Activated CD8-positive, alpha-beta T cell treated with anti-CD3 and anti-CD28 coated beads for 36 hours (primary cell): ENCODE measurements at regions not wholly inside any gene's neighbourhood (a gene's known extent, or its start where the extent isn't known, plus 50 kb on each side); places are given as distances from the start of the nearest gene placed in this dataset.

Source experiments
- ATAC-seq: fragments of 200-7000 bp; cut with Tn5 transposase; one replicate; pipeline ENCODE4 v1.10.0; 2021; ENCODE audit warnings: mild to moderate bottlenecking, moderate library complexity
- CTCF ChIA-PET: fragments of 350-600 bp; sonication (Branson Sonifier 250); formaldehyde crosslinking; loops from one replicate; lab custom pipeline; 2021; ENCODE audit warnings: antibody characterized with exemption; lab: Charles Lee
- POLR2A ChIA-PET: fragments of 350-600 bp; sonication (Branson Sonifier 250); formaldehyde crosslinking; loops from one replicate; lab custom pipeline; 2021; ENCODE audit warnings: antibody characterized with exemption; lab: Charles Lee
- DNase-seq: peaks from one replicate; pipeline ENCODE4 v3.0.0-alpha.2; 2020
- H3K27ac Mint-ChIP-seq: one replicate; pipeline ENCODE4 v1.8.0; 2021; ENCODE audit warnings: mild to moderate bottlenecking, mixed read lengths
- H3K27me3 Mint-ChIP-seq: one replicate; pipeline ENCODE4 v1.8.0; 2021; ENCODE audit warnings: mixed read lengths
- H3K36me3 Mint-ChIP-seq: one replicate; pipeline ENCODE4 v1.8.0; 2021; ENCODE audit warnings: low read depth, mixed read lengths
- H3K4me1 Mint-ChIP-seq: one replicate; pipeline ENCODE4 v1.8.0; 2021; ENCODE audit warnings: low read depth, mixed read lengths
- H3K4me3 Mint-ChIP-seq: one replicate; pipeline ENCODE4 v1.8.0; 2021; ENCODE audit warnings: mild to moderate bottlenecking, moderate library complexity, mixed read lengths
- H3K9me3 Mint-ChIP-seq: one replicate; pipeline ENCODE4 v1.8.0; 2021; ENCODE audit warnings: mixed read lengths
- intact Hi-C: fragments of 100-400 bp; cut with micrococcal nuclease; formaldehyde crosslinking; loops from one replicate; pipeline ENCODE4 v1.10.0; 2022
- TF ChIP-seq, protein P1 (sequence below): fragments of 200-600 bp; IDR thresholded peaks from one replicate; pipeline ENCODE4 v1.8.0; 2022; ENCODE audit warnings: antibody characterized with exemption, mild to moderate bottlenecking

DNA sequence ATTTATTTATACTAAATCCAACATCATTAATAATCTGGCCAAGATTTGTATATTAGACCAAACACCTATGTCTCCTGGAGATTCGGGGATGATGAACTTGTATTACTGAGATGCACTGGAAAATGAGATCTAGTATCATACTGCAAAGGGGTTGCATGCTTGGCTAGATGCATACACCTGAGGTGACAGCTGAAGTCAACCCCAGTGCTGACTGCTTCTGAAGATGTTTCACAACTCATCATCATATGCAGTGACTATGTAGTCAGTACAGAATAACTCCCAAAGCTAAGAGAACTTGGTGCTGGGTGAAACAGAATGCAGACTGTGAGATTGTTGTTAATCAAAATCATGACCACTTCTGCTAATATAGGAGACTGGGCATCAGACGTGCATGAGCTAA, 1114.2 kb downstream of the NSUN3 start:
- H3K27ac Mint-ChIP-seq, result no peak overlapping the region
- H3K27me3 Mint-ChIP-seq, result no peaks in the 10 kb centered on the region
- H3K36me3 Mint-ChIP-seq, result no peaks in the 10 kb centered on the region
- ATAC-seq (no peak), DNase-seq (no peak)
- H3K4me3 Mint-ChIP-seq, result no peak overlapping the region
- intact Hi-C loops, result no loop called here
- ChIA-PET POLR2A (no interaction called here), CTCF (no interaction called here)
- peaks cover 14% of the 10 kb centered on the region for H3K9me3 Mint-ChIP-seq
- TF ChIP-seq, protein P1, sequence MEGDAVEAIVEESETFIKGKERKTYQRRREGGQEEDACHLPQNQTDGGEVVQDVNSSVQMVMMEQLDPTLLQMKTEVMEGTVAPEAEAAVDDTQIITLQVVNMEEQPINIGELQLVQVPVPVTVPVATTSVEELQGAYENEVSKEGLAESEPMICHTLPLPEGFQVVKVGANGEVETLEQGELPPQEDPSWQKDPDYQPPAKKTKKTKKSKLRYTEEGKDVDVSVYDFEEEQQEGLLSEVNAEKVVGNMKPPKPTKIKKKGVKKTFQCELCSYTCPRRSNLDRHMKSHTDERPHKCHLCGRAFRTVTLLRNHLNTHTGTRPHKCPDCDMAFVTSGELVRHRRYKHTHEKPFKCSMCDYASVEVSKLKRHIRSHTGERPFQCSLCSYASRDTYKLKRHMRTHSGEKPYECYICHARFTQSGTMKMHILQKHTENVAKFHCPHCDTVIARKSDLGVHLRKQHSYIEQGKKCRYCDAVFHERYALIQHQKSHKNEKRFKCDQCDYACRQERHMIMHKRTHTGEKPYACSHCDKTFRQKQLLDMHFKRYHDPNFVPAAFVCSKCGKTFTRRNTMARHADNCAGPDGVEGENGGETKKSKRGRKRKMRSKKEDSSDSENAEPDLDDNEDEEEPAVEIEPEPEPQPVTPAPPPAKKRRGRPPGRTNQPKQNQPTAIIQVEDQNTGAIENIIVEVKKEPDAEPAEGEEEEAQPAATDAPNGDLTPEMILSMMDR, result no peak
- no peaks in the 10 kb centered on the region for H3K4me1 Mint-ChIP-seq

DNA sequence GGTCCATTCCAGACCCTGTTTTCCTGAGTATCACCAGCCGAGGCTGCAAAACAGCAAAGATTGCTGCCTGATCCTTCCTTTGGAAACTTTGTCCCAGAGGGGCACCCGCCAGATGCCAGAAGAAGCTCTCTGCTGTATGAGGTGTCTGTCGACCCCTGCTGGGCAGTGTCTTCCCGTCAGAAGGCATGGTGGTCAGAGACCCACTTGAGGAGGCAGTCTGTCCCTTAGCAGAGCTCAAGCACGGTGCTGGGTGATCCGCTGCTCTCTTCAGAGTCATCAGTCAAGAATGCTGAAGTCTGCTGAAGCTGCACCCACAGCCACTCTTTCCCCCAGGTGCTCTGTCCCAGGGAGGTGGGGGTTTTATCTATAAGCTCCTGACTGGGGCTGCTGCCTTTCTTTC, 1121.2 kb downstream of the NSUN3 start:
- DNase-seq (no peak), ATAC-seq (no peak)
- Mint-ChIP-seq H3K36me3 (no peaks in the 10 kb centered on the region), H3K27ac (no peak overlapping the region), H3K4me3 (no peak overlapping the region), H3K9me3 (peaks cover 14% of the 10 kb centered on the region), H3K27me3 (no peaks in the 10 kb centered on the region), H3K4me1 (no peaks in the 10 kb centered on the region)
- CTCF ChIA-PET, result no interaction called here
- POLR2A ChIA-PET, result no interaction called here
- TF ChIP-seq, protein P1, result no peak
- intact Hi-C loops, result no loop called here

DNA sequence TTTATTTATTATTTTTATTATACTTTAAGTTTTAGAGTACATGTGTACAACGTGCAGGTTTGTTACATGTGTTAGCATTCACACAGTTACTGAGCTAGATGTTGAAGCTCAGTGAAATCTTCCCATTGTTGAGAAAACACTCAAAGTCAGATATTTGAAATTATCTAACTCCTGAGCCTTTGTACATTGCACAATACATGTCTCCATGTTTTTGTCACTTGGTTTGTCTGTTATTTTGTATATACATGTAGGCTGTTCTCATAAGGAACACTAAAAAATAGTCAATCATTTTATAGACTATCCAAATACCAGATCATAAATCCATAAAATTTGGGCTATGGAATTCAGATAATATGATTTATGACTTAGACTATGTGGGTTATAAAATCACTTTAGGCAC, 1126.5 kb downstream of the NSUN3 start:
- ChIA-PET CTCF (no interaction called here), POLR2A (no interaction called here)
- H3K9me3 Mint-ChIP-seq, result peaks cover 2% of the 10 kb centered on the region
- TF ChIP-seq, protein P1, result no peak
- H3K27ac Mint-ChIP-seq, result no peak overlapping the region
- no peaks in the 10 kb centered on the region for H3K36me3 Mint-ChIP-seq
- intact Hi-C loops, result no loop called here
- no peak overlapping the region for H3K4me3 Mint-ChIP-seq
- DNase-seq (no peak), ATAC-seq (no peak)
- no peaks in the 10 kb centered on the region for H3K4me1 Mint-ChIP-seq
- H3K27me3 Mint-ChIP-seq, result no peaks in the 10 kb centered on the region

DNA sequence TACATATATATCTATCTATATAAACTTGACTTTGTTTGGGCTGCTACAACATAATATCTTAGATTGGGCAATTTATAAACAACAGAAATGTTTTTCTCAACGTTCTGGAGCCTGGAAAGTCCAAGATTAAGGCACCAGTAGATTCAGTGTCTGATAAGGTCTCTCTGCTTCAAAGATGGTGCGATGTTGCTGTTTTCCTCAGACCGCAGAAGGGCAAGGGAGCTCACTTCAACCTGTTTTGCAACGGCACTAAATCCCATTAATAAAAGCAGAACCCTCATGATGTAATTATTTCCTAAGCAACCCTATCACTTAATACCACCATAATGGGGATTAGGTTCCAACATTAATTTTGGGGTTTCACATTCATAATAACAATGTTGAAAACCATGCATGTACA, 1134.8 kb downstream of the NSUN3 start:
- peaks cover 8% of the 10 kb centered on the region for H3K9me3 Mint-ChIP-seq
- TF ChIP-seq, protein P1, result no peak
- ATAC-seq, result no peak
- ChIA-PET CTCF (no interaction called here), POLR2A (no interaction called here)
- no peak overlapping the region for H3K4me3 Mint-ChIP-seq
- H3K4me1 Mint-ChIP-seq, result no peaks in the 10 kb centered on the region
- no peak for DNase-seq
- no peaks in the 10 kb centered on the region for H3K36me3 Mint-ChIP-seq
- H3K27ac Mint-ChIP-seq, result no peak overlapping the region
- intact Hi-C loops, result no loop called here
- H3K27me3 Mint-ChIP-seq, result no peaks in the 10 kb centered on the region

DNA sequence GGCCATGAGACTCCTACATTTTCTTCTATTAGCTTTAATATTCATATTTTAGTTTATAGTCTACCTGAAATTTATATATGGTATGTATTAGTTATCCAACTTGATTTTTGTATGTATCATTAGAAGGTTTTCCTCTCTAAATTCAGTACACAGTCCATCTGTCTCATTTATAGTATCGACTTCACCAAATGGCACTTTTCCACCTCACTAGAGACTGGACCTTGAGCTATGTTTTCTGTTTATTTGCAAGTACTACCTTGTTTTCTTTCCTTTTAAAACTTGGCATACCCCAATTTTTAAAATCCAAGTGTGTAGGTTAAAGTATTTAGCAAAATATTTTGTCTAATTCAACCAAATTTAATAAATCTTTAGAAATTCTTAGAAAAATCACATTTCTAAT, 1137.5 kb downstream of the NSUN3 start:
- no peak for DNase-seq
- POLR2A ChIA-PET, result no interaction called here

More for the DNA sequence above, 1137.5 kb downstream of the NSUN3 start:
- CTCF ChIA-PET, result no interaction called here
- ATAC-seq, result no peak
- H3K4me3 Mint-ChIP-seq, result no peak overlapping the region
- intact Hi-C loops, result no loop called here
- no peaks in the 10 kb centered on the region for H3K27me3 Mint-ChIP-seq
- no peaks in the 10 kb centered on the region for H3K4me1 Mint-ChIP-seq
- H3K9me3 Mint-ChIP-seq, result peaks cover 25% of the 10 kb centered on the region
- no peaks in the 10 kb centered on the region for H3K36me3 Mint-ChIP-seq
- TF ChIP-seq, protein P1, result no peak
- no peak overlapping the region for H3K27ac Mint-ChIP-seq
